ENCODE measurements at regions not wholly inside any gene's neighbourhood (a gene's known extent, or its start where the extent isn't known, plus 50 kb on each side); places are given as distances from the start of the nearest gene placed in this dataset.

GRCh38 chr3:145448436-145448835 lies 712.5 kb downstream of the PLOD2 start:
- TF ChIP-seq POLR2AphosphoS5 (IDR thresholded peaks at IDR 0.05), result no peak
- TF ChIP-seq CTCF (IDR thresholded peaks at IDR 0.05), result no peak

Data from breast epithelium (tissue), 3 donors.